Heart right ventricle (tissue), 16 donors: ENCODE measurements at regions not wholly inside any gene's neighbourhood (a gene's known extent, or its start where the extent isn't known, plus 50 kb on each side); places are given as distances from the start of the nearest gene placed in this dataset.

ENCODE experiments used
- ATAC-seq, 8 donors: fragments of 200-7000 bp; cut with Tn5 transposase; one replicate each; pipeline ENCODE4 v1.9.1; 2020; ENCODE audit warnings: mild to moderate bottlenecking in 8 of 8, moderate library complexity in 8 of 8, moderate number of reproducible peaks in 1 of 8
- DNase-seq, 2 donors: peaks; one replicate each; pipeline ENCODE4 v3.0.0-alpha.2; 2020
- H3K27ac ChIP-seq, 10 donors: fragments of 200-600 bp; sonication (generic) in 2 of 10; one replicate each; pipeline versions ENCODE4 v1.5.0 to v1.8.0; 2020 to 2022; ENCODE audit warnings: mild to moderate bottlenecking in 3 of 10
- H3K27me3 ChIP-seq, 7 donors: fragments of 200-600 bp; one replicate each; pipeline ENCODE4 v1.8.0; 2021 to 2022; ENCODE audit warnings: mild to moderate bottlenecking in 2 of 7
- H3K36me3 ChIP-seq, 9 donors: fragments of 200-600 bp; sonication (generic) in 1 of 9; one replicate each; pipeline versions ENCODE4 v1.5.0 to v1.8.0; 2020 to 2022; ENCODE audit warnings: mild to moderate bottlenecking in 2 of 9
- H3K4me1 ChIP-seq, 9 donors: fragments of 200-600 bp; sonication (generic) in 1 of 9; one replicate each; pipeline versions ENCODE4 v1.5.0 to v1.8.0; 2020 to 2022; ENCODE audit warnings: mild to moderate bottlenecking in 4 of 9
- H3K4me3 ChIP-seq, 10 donors: fragments of 200-600 bp; sonication (generic) in 2 of 10; one replicate each; pipeline versions ENCODE4 v1.5.0 to v1.8.0; 2020 to 2022; ENCODE audit warnings: mild to moderate bottlenecking in 7 of 10, moderate library complexity in 2 of 10
- H3K9me3 ChIP-seq, 11 donors: fragments of 200-600 bp in 10 of 11; sonication (generic) in 2 of 11; one replicate each; pipeline versions ENCODE4 v1.5.0 to v1.8.0; 2013 to 2022; ENCODE audit warnings: mild to moderate bottlenecking in 2 of 11, control low read depth in 1 of 11, moderate library complexity in 1 of 11
- CTCF ChIP-seq, 9 donors: fragments of 200-600 bp; sonication (generic) in 2 of 9; IDR thresholded peaks; one replicate each; pipeline versions ENCODE4 v1.5.0 to v1.8.0; 2021 to 2022; ENCODE audit warnings: antibody characterized with exemption in 9 of 9, mild to moderate bottlenecking in 5 of 9, moderate library complexity in 1 of 9
- WGBS, 2 donors: extraction: QIAGEN DNeasy Blood & Tissue Kit; methylation state at CpG; one replicate each; pipeline ENCODE4 v1.1.7; 2013; ENCODE audit warnings: inconsistent platforms in 1 of 2; 5-methylcytosine and 5-hydroxymethylcytosine counted together
- intact Hi-C, 10 donors: fragments of 100-400 bp; cut with DNase I; formaldehyde crosslinking; loops; one replicate each; pipeline versions ENCODE4 v1.11.1 to v1.14.2; 2022
- donor health status: Arrhythmogenic right ventricular cardiomyopathy.
- donor health status: ischemic (EF 13 %, LVEDD 7.1; RV severe dilation, severe dysfunction).
- donor health status: healthy with polysubstance abuse.
- donor health status: DM: no; HTN: yes; CAD: no.
- donor health status: DM: no; HTN: no; CAD: no.
- donor health status: ischemic (EF 25% LVEDD 6.9; RV normal size, moderate dysfunction).
- donor health status: ischemic (EF 25% LVEDD 5.7; RV mildly dilated, moderate dysfunction).
- donor health status: healthy.
- donor health status: DM: yes; HTN: yes; CAD: no.
- donor health status: Ischemic cardiomyopathy.
- donor health status: ischemic (EF 35%, LVEDD 5.7; RV mildly dilated, moderate dysfunction).
- donor health status: nonischemic (EF 11% LVEDD 7.7; RV severe dilation, severe dysfunction).
- donor health status: DM: yes; HTN: yes; CAD: no.
- donor health status: PGD.
- donor health status: ischemic (EF 29% LVEDD 5.4; RV normal size, mild dysfunction).
- donor health status: nonischemic (EF 23%, LVEDD 6.1; RV moderate dilation, normal function).

- Histone ChIP-seq H3K27me3 (peaks cover 0 to 6% (median 0%) of the 10 kb centered on the region in 7 donors), H3K9me3 (no peaks in the 10 kb centered on the region), H3K36me3 (no peaks in the 10 kb centered on the region), H3K4me3 (no peak overlapping the region), H3K4me1 (peaks cover 0 to 53% (median 10%) of the 10 kb centered on the region in 9 donors), H3K27ac (no peak overlapping the region)
- intact Hi-C loops = no loop called here
- no peak for TF ChIP-seq CTCF (IDR thresholded peaks at IDR 0.05)
- DNase-seq = no peak
- no peak for ATAC-seq
- 63 to 71% methylated on average over 3 of the region's 3 CpGs for WGBS, 2 donors
Observed at GRCh38 chr20:40773376-40773775, 84.3 kb upstream of the MAFB start.

- no peak overlapping the region for H3K4me3 ChIP-seq
- 67 to 68% methylated on average over 4 of the region's 4 CpGs for WGBS, 2 donors
- no peaks in the 10 kb centered on the region for H3K9me3 ChIP-seq
- no peak overlapping the region for H3K27ac ChIP-seq
- peaks cover 0 to 61% (median 10%) of the 10 kb centered on the region in 9 donors for H3K4me1 ChIP-seq
- peaks cover 0 to 6% (median 4%) of the 10 kb centered on the region in 7 donors for H3K27me3 ChIP-seq
- no peak for DNase-seq
- ATAC-seq = no peak
- intact Hi-C loops = no loop called here
- no peak for TF ChIP-seq CTCF (IDR thresholded peaks at IDR 0.05)
- no peaks in the 10 kb centered on the region for H3K36me3 ChIP-seq
Observed at GRCh38 chr20:40774252-40774651, 85.2 kb upstream of the MAFB start.

GRCh38 chr20:40775561-40776146 lies 86.6 kb upstream of the MAFB start:
- Histone ChIP-seq H3K4me3 (no peak overlapping the region), H3K27me3 (peaks cover 0 to 6% (median 4%) of the 10 kb centered on the region in 7 donors), H3K36me3 (no peaks in the 10 kb centered on the region), H3K4me1 (peaks cover 0 to 58% (median 4%) of the 10 kb centered on the region in 9 donors), H3K27ac (no peak overlapping the region), H3K9me3 (no peaks in the 10 kb centered on the region)
- TF ChIP-seq CTCF (IDR thresholded peaks at IDR 0.05) = no peak
- DNase-seq (no peak), ATAC-seq (no peak)
- intact Hi-C loops = no loop called here
- 77 to 83% methylated on average over 2 of the region's 2 CpGs for WGBS, 2 donors

GRCh38 chr20:40776466-40777457 lies 87.7 kb upstream of the MAFB start:
- H3K4me3 ChIP-seq = no peak overlapping the region
- TF ChIP-seq CTCF (IDR thresholded peaks at IDR 0.05) = no peak
- ATAC-seq (no peak), DNase-seq (peak in 1 of 2 donors; percentile 18)
- H3K27ac ChIP-seq = no peak overlapping the region
- H3K9me3 ChIP-seq = no peaks in the 10 kb centered on the region
- peaks cover 0 to 6% (median 4%) of the 10 kb centered on the region in 7 donors for H3K27me3 ChIP-seq
- no peaks in the 10 kb centered on the region for H3K36me3 ChIP-seq
- intact Hi-C loops = no loop called here
- 77 to 78% methylated on average over 13 of the region's 13 CpGs for WGBS, 2 donors
- H3K4me1 ChIP-seq = peaks cover 0 to 58% (median 0%) of the 10 kb centered on the region in 9 donors
